ENCODE measurements at regions not wholly inside any gene's neighbourhood (a gene's known extent, or its start where the extent isn't known, plus 50 kb on each side); places are given as distances from the start of the nearest gene placed in this dataset.

DNA sequence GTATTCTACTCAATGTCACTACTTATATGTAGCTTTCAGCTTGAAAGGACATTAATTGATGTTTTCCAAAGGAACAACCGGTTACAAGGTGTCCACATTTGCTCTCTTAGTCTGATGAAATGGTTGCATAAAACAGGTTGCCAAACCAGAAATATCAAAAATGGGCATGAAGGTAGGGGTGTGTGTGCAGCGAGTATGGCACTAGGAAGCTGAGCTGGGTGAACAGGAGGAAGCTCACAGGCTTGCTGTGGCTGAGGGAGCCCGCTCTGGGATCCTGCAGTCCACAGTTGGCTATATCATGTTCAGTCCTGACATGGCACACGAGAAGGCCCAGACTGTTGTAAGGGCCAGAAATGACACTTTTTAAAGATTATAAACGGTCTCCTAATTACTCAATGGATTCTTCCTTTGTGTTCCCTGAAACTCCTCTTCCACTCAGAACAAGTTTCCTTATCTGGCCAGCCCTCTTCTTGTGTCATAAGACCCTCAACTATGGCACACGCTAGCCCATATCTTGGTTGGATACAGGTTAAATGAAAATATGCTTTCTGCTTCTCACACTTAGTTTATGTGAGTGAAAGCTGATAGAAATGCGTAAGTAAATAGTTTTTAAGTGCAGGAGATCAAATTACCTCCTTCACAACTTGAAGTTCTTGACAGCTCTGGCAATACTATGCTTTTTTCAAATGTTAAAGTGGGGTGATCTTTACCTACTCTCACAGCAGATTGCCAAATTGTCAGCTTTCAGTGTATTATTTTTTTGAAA lies 201.5 kb downstream of the LMO4 start:
- TF ChIP-seq, protein P1, sequence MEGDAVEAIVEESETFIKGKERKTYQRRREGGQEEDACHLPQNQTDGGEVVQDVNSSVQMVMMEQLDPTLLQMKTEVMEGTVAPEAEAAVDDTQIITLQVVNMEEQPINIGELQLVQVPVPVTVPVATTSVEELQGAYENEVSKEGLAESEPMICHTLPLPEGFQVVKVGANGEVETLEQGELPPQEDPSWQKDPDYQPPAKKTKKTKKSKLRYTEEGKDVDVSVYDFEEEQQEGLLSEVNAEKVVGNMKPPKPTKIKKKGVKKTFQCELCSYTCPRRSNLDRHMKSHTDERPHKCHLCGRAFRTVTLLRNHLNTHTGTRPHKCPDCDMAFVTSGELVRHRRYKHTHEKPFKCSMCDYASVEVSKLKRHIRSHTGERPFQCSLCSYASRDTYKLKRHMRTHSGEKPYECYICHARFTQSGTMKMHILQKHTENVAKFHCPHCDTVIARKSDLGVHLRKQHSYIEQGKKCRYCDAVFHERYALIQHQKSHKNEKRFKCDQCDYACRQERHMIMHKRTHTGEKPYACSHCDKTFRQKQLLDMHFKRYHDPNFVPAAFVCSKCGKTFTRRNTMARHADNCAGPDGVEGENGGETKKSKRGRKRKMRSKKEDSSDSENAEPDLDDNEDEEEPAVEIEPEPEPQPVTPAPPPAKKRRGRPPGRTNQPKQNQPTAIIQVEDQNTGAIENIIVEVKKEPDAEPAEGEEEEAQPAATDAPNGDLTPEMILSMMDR (IDR thresholded peaks at IDR 0.05; ENCODE audit: low read length), result no peak
- TF ChIP-seq EZH2 (IDR thresholded peaks at IDR 0.05; ENCODE audit: borderline replicate concordance, low read length), result no peak

All from OCI-LY1 (cell line).